Astrocyte (in vitro differentiated cells and primary cell): ENCODE measurements at regions not wholly inside any gene's neighbourhood (a gene's known extent, or its start where the extent isn't known, plus 50 kb on each side); places are given as distances from the start of the nearest gene placed in this dataset.

Source experiments
- EZH2 ChIP-seq: IDR thresholded peaks from 2 replicates; pipeline ENCODE4 v1.6.1; 2012; ENCODE audit warnings: mild to moderate bottlenecking, low read length, inconsistent platforms; ENCODE audit not compliant: insufficient read depth
- TF ChIP-seq, protein P1 (sequence below): IDR thresholded peaks from 2 replicates; pipeline ENCODE4 v1.5.1; 2011; ENCODE audit warnings: low read depth, mild to moderate bottlenecking, inconsistent platforms, low read length, moderate library complexity; ENCODE audit not compliant: insufficient read depth

DNA sequence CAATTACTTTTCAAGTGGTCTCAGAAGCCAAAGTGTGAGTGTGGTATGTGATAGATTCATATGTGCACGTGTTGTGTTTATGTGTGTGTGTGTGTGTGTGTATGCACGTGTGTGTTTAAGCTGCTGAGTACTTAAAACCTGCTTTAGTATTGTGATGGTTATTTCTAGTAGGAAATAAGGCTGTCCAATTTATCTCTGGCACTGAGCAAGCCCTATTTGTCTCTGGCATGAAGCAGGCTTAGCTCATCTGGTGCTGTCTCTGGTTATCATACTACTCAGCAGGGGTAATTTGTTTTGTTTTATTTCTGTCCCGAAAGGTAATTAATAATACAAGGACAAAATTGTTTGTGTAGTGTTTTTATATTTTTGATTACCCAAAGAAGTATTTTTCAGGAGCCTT is 333.7 kb downstream of the FAT3 start:
- TF ChIP-seq EZH2 = no peak
- TF ChIP-seq, protein P1, sequence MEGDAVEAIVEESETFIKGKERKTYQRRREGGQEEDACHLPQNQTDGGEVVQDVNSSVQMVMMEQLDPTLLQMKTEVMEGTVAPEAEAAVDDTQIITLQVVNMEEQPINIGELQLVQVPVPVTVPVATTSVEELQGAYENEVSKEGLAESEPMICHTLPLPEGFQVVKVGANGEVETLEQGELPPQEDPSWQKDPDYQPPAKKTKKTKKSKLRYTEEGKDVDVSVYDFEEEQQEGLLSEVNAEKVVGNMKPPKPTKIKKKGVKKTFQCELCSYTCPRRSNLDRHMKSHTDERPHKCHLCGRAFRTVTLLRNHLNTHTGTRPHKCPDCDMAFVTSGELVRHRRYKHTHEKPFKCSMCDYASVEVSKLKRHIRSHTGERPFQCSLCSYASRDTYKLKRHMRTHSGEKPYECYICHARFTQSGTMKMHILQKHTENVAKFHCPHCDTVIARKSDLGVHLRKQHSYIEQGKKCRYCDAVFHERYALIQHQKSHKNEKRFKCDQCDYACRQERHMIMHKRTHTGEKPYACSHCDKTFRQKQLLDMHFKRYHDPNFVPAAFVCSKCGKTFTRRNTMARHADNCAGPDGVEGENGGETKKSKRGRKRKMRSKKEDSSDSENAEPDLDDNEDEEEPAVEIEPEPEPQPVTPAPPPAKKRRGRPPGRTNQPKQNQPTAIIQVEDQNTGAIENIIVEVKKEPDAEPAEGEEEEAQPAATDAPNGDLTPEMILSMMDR = no peak
